ENCODE measurements at regions not wholly inside any gene's neighbourhood (a gene's known extent, or its start where the extent isn't known, plus 50 kb on each side); places are given as distances from the start of the nearest gene placed in this dataset.

- TF ChIP-seq CTCF (IDR thresholded peaks at IDR 0.05; ENCODE audit: low read depth, low read length) = no peak
- H3K4me3 ChIP-seq (ENCODE audit: low read depth, low read length) = no peak overlapping the region
- POLR2A ChIA-PET = no interaction called here
- CTCF ChIA-PET = no interaction called here
- H3K27me3 ChIP-seq (ENCODE audit: control insufficient read depth, insufficient read depth, low read length) = no peaks in the 10 kb centered on the region
- DNase-seq (ENCODE audit: low read depth, low spot score) = no peak
- no peaks in the 10 kb centered on the region for H3K9me3 ChIP-seq (ENCODE audit: control insufficient read depth, insufficient read depth, low read length)
- H3K27ac ChIP-seq (ENCODE audit: low read depth, low read length) = no peak overlapping the region
These were observed 1964.1 kb downstream of the PCDH9 start for GRCh38 chr13:65265988-65266387.

- ChIA-PET CTCF (no interaction called here), POLR2A (no interaction called here)
- no peaks in the 10 kb centered on the region for H3K27me3 ChIP-seq (ENCODE audit: control insufficient read depth, insufficient read depth, low read length)
- DNase-seq (ENCODE audit: low read depth, low spot score) = no peak
- no peak for TF ChIP-seq CTCF (IDR thresholded peaks at IDR 0.05; ENCODE audit: low read depth, low read length)
- no peak overlapping the region for H3K27ac ChIP-seq (ENCODE audit: low read depth, low read length)
- H3K4me3 ChIP-seq (ENCODE audit: low read depth, low read length) = no peak overlapping the region
- H3K9me3 ChIP-seq (ENCODE audit: control insufficient read depth, insufficient read depth, low read length) = no peaks in the 10 kb centered on the region
These were observed 1966.1 kb downstream of the PCDH9 start for GRCh38 chr13:65264066-65264465.

GRCh38 chr13:65260946-65261891, 1968.9 kb downstream of the PCDH9 start:
- no peak for DNase-seq (ENCODE audit: low read depth, low spot score)
- Histone ChIP-seq H3K9me3 (ENCODE audit: control insufficient read depth, insufficient read depth, low read length) (no peaks in the 10 kb centered on the region), H3K27me3 (ENCODE audit: control insufficient read depth, insufficient read depth, low read length) (no peaks in the 10 kb centered on the region), H3K4me3 (ENCODE audit: low read depth, low read length) (no peak overlapping the region), H3K27ac (ENCODE audit: low read depth, low read length) (no peak overlapping the region)
- TF ChIP-seq CTCF (IDR thresholded peaks at IDR 0.05; ENCODE audit: low read depth, low read length) = no peak
- POLR2A ChIA-PET = no interaction called here
- CTCF ChIA-PET = no interaction called here

GRCh38 chr13:65240773-65241172, 1989.4 kb downstream of the PCDH9 start:
- DNase-seq (ENCODE audit: low read depth, low spot score) = no peak
- Histone ChIP-seq H3K4me3 (ENCODE audit: low read depth, low read length) (no peak overlapping the region), H3K27ac (ENCODE audit: low read depth, low read length) (no peak overlapping the region), H3K27me3 (ENCODE audit: control insufficient read depth, insufficient read depth, low read length) (no peaks in the 10 kb centered on the region), H3K9me3 (ENCODE audit: control insufficient read depth, insufficient read depth, low read length) (peaks cover 4% of the 10 kb centered on the region; the same call in 1 of the 2 replicates)
- TF ChIP-seq CTCF (IDR thresholded peaks at IDR 0.05; ENCODE audit: low read depth, low read length) = no peak
- ChIA-PET CTCF (interaction anchor here (0.6 kb wide), 1 partner anchor 997 kb away, joined by 3 read pairs; no protein-coding TSS in a partner anchor), POLR2A (no interaction called here)

GRCh38 chr13:65236841-65237418, 1993.2 kb downstream of the PCDH9 start:
- ChIA-PET POLR2A (no interaction called here), CTCF (no interaction called here)
- Histone ChIP-seq H3K9me3 (ENCODE audit: control insufficient read depth, insufficient read depth, low read length) (peaks cover 4% of the 10 kb centered on the region; the same call in 1 of the 2 replicates), H3K27me3 (ENCODE audit: control insufficient read depth, insufficient read depth, low read length) (no peaks in the 10 kb centered on the region), H3K4me3 (ENCODE audit: low read depth, low read length) (no peak overlapping the region), H3K27ac (ENCODE audit: low read depth, low read length) (no peak overlapping the region)
- no peak for DNase-seq (ENCODE audit: low read depth, low spot score)
- no peak for TF ChIP-seq CTCF (IDR thresholded peaks at IDR 0.05; ENCODE audit: low read depth, low read length)

All from AG04450 (cell line).